ENCODE measurements at regions not wholly inside any gene's neighbourhood (a gene's known extent, or its start where the extent isn't known, plus 50 kb on each side); places are given as distances from the start of the nearest gene placed in this dataset.

DNA sequence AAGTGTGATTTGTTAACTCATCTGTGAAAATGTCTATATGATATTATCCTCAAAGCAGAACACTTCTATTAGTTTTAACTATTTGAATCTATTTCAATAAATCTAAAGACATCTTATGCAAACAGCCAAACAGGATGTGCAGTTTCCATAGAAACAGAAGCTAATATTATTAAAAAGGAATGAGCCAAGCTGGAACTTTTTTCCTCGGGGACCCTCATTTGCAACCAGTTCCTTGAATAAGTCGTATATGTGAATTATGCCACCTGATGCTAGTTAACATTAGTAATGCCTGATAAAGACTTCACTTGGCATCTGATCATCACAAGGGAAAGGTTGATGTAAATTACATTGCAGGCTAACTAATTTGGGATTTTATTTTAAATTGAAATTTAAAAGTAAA is 216.9 kb upstream of the SMLR1 start:
- TF ChIP-seq, protein P1, sequence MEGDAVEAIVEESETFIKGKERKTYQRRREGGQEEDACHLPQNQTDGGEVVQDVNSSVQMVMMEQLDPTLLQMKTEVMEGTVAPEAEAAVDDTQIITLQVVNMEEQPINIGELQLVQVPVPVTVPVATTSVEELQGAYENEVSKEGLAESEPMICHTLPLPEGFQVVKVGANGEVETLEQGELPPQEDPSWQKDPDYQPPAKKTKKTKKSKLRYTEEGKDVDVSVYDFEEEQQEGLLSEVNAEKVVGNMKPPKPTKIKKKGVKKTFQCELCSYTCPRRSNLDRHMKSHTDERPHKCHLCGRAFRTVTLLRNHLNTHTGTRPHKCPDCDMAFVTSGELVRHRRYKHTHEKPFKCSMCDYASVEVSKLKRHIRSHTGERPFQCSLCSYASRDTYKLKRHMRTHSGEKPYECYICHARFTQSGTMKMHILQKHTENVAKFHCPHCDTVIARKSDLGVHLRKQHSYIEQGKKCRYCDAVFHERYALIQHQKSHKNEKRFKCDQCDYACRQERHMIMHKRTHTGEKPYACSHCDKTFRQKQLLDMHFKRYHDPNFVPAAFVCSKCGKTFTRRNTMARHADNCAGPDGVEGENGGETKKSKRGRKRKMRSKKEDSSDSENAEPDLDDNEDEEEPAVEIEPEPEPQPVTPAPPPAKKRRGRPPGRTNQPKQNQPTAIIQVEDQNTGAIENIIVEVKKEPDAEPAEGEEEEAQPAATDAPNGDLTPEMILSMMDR (IDR thresholded peaks at IDR 0.05; ENCODE audit: low read depth, low read length): no peak
- no peak for TF ChIP-seq EZH2phosphoT487 (IDR thresholded peaks at IDR 0.05; ENCODE audit: low read depth)

All from OCI-LY3 (cell line).